HEK293 (cell line): ENCODE measurements at regions not wholly inside any gene's neighbourhood (a gene's known extent, or its start where the extent isn't known, plus 50 kb on each side); places are given as distances from the start of the nearest gene placed in this dataset.
A peak's percentile ranks its signal among the peaks of the same experiment; 100 is the strongest.

Experiments used
- ATF2 ChIP-seq: fragments of 450-650 bp; formaldehyde crosslinking; IDR thresholded peaks from 2 replicates; pipeline ENCODE4 v1.5.1; 2016; ENCODE audit warnings: missing biosample characterization, missing genetic modification characterization, low read depth
- BCL11A ChIP-seq: fragments of 450-650 bp; formaldehyde crosslinking; IDR thresholded peaks from 2 replicates; pipeline ENCODE4 v1.5.1; 2016; ENCODE audit warnings: low read depth, missing biosample characterization, missing genetic modification characterization
- HOXC10 ChIP-seq: sonication (generic); formaldehyde crosslinking; IDR thresholded peaks from 2 replicates; pipeline ENCODE4 v1.8.1; 2023; ENCODE audit warnings: mild to moderate bottlenecking, missing genetic modification reagents
- KLF10 ChIP-seq: fragments of 450-650 bp; IDR thresholded peaks from 2 replicates; pipeline ENCODE4 v1.5.1; 2018; ENCODE audit warnings: missing biosample characterization, mild to moderate bottlenecking, missing genetic modification characterization
- KLF17 ChIP-seq: fragments of 450-650 bp; formaldehyde crosslinking; IDR thresholded peaks from 2 replicates; pipeline ENCODE4 v1.5.1; 2016; ENCODE audit warnings: missing biosample characterization, missing genetic modification characterization
- YY2 ChIP-seq: fragments of 450-650 bp; formaldehyde crosslinking; IDR thresholded peaks from 2 replicates; pipeline ENCODE4 v1.5.1; 2016; ENCODE audit warnings: missing biosample characterization, missing genetic modification characterization
- ZBTB6 ChIP-seq: fragments of 450-650 bp; formaldehyde crosslinking; IDR thresholded peaks from 2 replicates; pipeline ENCODE4 v1.5.1; 2017; ENCODE audit warnings: missing biosample characterization, missing genetic modification characterization
- ZEB2 ChIP-seq: fragments of 450-650 bp; formaldehyde crosslinking; IDR thresholded peaks from 2 replicates; pipeline ENCODE4 v1.5.1; 2016; ENCODE audit warnings: missing biosample characterization, missing genetic modification characterization
- ZNF10 ChIP-seq: fragments of 450-650 bp; formaldehyde crosslinking; IDR thresholded peaks from 2 replicates; pipeline ENCODE4 v1.5.1; 2017; ENCODE audit warnings: missing biosample characterization, missing genetic modification characterization
- ZNF140 ChIP-seq: fragments of 450-650 bp; formaldehyde crosslinking; IDR thresholded peaks from 2 replicates; pipeline ENCODE4 v1.5.1; 2016; ENCODE audit warnings: missing biosample characterization, missing genetic modification characterization
- ZNF175 ChIP-seq: fragments of 450-650 bp; formaldehyde crosslinking; IDR thresholded peaks from 2 replicates; pipeline ENCODE4 v1.5.1; 2016; ENCODE audit warnings: missing biosample characterization, missing genetic modification characterization
- ZNF23 ChIP-seq: fragments of 450-650 bp; formaldehyde crosslinking; IDR thresholded peaks from 2 replicates; pipeline ENCODE4 v1.5.1; 2016; ENCODE audit warnings: missing biosample characterization, missing genetic modification characterization, borderline replicate concordance
- ZNF302 ChIP-seq: fragments of 450-650 bp; formaldehyde crosslinking; IDR thresholded peaks from 2 replicates; pipeline ENCODE4 v1.5.1; 2016; ENCODE audit warnings: missing biosample characterization, missing genetic modification characterization, low read depth
- ZNF354C ChIP-seq: fragments of 450-650 bp; formaldehyde crosslinking; IDR thresholded peaks from 2 replicates; pipeline ENCODE4 v1.5.1; 2016; ENCODE audit warnings: missing biosample characterization, missing genetic modification characterization, low read depth, borderline replicate concordance
- ZNF391 ChIP-seq: fragments of 450-650 bp; formaldehyde crosslinking; IDR thresholded peaks from 2 replicates; pipeline ENCODE4 v1.5.1; 2016; ENCODE audit warnings: low read depth, missing biosample characterization, missing genetic modification characterization, borderline replicate concordance
- ZNF394 ChIP-seq: fragments of 450-650 bp; formaldehyde crosslinking; IDR thresholded peaks from 2 replicates; pipeline ENCODE4 v1.5.1; 2016; ENCODE audit warnings: missing biosample characterization, missing genetic modification characterization, mild to moderate bottlenecking, moderate library complexity, borderline replicate concordance
- ZNF510 ChIP-seq: fragments of 450-650 bp; formaldehyde crosslinking; IDR thresholded peaks from 2 replicates; pipeline ENCODE4 v1.5.1; 2018; ENCODE audit warnings: mild to moderate bottlenecking, missing genetic modification characterization, missing biosample characterization; ENCODE audit not compliant: insufficient replicate concordance
- ZNF549 ChIP-seq: fragments of 450-650 bp; IDR thresholded peaks from 2 replicates; pipeline ENCODE4 v1.5.1; 2018; ENCODE audit warnings: missing biosample characterization, missing genetic modification characterization, mild to moderate bottlenecking, inconsistent platforms, moderate library complexity
- ZNF561 ChIP-seq: fragments of 450-650 bp; IDR thresholded peaks from 2 replicates; pipeline ENCODE4 v1.5.1; 2018; ENCODE audit warnings: missing biosample characterization, missing genetic modification characterization, borderline replicate concordance
- ZNF629 ChIP-seq: fragments of 450-650 bp; formaldehyde crosslinking; IDR thresholded peaks from 2 replicates; pipeline ENCODE4 v1.5.1; 2017; ENCODE audit warnings: missing biosample characterization, missing genetic modification characterization
- ZNF658 ChIP-seq: fragments of 450-650 bp; formaldehyde crosslinking; IDR thresholded peaks from 2 replicates; pipeline ENCODE4; 2016; ENCODE audit warnings: missing biosample characterization, missing genetic modification characterization
- ZNF660 ChIP-seq: fragments of 450-650 bp; IDR thresholded peaks from 2 replicates; pipeline ENCODE4 v1.5.1; 2018; ENCODE audit warnings: missing biosample characterization, mild to moderate bottlenecking, missing genetic modification characterization
- ZSCAN16 ChIP-seq: fragments of 450-650 bp; formaldehyde crosslinking; IDR thresholded peaks from 2 replicates; pipeline ENCODE4 v1.5.1; 2016; ENCODE audit warnings: missing biosample characterization, missing genetic modification characterization
- TF ChIP-seq, protein P1 (sequence below): fragments of 450-650 bp; formaldehyde crosslinking; IDR thresholded peaks from 2 replicates; pipeline ENCODE4 v1.5.1; 2017; ENCODE audit warnings: missing biosample characterization, mild to moderate bottlenecking, missing genetic modification characterization, moderate library complexity
- TF ChIP-seq, protein P2 (sequence below): fragments of 450-650 bp; formaldehyde crosslinking; conservative IDR thresholded peaks from 2 replicates; pipeline ENCODE4 v1.5.1; 2016; ENCODE audit warnings: low read depth, missing biosample characterization, missing genetic modification characterization
- TF ChIP-seq, protein P3 (sequence below): fragments of 450-650 bp; formaldehyde crosslinking; IDR thresholded peaks from 2 replicates; pipeline ENCODE4 v1.5.1; 2016; ENCODE audit warnings: missing biosample characterization, missing genetic modification characterization

DNA sequence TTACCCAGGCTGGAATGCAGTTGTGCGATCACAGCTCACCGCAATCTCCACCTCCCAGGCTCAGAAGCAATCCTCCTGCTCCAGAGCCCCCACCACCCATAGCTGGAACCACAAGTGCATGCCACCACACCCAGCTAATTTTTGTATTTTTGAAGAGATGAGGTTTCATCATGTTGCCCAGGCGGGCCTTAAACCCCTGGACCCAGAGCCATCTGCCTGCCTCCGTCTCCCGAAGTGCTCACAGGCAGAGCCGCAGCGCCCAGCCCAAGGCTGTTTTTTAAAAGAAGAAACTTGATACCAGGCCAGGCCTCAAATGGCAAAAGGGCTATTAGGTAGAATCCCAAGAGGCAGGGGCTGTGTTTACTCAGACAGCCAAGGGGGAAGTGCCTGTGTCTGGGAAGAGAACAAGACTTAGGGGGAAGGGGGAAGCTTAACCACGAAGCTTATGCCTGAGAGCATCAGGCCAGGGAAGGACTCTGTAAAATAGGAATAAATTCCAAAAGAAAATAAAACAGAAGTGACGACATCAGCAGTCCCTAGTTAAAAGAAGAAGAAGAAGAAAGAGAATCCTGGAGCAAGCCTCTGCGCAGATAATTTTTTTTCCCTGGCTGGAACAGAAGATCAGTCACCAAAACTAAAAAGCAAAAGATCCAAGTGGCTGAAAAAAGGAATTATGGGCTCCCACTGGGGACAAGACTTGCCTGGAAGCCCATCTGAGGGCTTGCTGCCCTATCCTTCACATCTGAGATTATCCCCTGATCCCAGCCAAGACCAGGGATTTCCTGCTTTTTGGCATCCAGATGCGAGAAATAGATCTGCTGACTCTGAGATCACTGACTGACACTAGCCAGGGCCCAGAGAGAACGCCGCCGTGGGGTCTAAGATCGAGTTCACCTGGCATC lies 170.5 kb downstream of the NDUFA12 start (continued):
- TF ChIP-seq, protein P1, sequence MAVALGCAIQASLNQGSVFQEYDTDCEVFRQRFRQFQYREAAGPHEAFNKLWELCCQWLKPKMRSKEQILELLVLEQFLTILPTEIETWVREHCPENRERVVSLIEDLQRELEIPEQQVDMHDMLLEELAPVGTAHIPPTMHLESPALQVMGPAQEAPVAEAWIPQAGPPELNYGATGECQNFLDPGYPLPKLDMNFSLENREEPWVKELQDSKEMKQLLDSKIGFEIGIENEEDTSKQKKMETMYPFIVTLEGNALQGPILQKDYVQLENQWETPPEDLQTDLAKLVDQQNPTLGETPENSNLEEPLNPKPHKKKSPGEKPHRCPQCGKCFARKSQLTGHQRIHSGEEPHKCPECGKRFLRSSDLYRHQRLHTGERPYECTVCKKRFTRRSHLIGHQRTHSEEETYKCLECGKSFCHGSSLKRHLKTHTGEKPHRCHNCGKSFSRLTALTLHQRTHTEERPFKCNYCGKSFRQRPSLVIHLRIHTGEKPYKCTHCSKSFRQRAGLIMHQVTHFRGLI: peak; percentile 76
- TF ChIP-seq ATF2 (tag by site-specific recombination): 0 out of 2 replicates have a peak, but pooled peaks have one; percentile 27
- TF ChIP-seq BCL11A (tag by site-specific recombination): 0 out of 2 replicates have a peak, but pooled peaks have one; percentile 49
- no peak; the same call in 1 of the 2 replicates for TF ChIP-seq ZNF394
- TF ChIP-seq ZNF10 (tag by site-specific recombination): no peak
- TF ChIP-seq ZNF354C (tag by site-specific recombination): no peak
- no peak for TF ChIP-seq ZSCAN16 (tag by site-specific recombination)
- TF ChIP-seq, protein P2, sequence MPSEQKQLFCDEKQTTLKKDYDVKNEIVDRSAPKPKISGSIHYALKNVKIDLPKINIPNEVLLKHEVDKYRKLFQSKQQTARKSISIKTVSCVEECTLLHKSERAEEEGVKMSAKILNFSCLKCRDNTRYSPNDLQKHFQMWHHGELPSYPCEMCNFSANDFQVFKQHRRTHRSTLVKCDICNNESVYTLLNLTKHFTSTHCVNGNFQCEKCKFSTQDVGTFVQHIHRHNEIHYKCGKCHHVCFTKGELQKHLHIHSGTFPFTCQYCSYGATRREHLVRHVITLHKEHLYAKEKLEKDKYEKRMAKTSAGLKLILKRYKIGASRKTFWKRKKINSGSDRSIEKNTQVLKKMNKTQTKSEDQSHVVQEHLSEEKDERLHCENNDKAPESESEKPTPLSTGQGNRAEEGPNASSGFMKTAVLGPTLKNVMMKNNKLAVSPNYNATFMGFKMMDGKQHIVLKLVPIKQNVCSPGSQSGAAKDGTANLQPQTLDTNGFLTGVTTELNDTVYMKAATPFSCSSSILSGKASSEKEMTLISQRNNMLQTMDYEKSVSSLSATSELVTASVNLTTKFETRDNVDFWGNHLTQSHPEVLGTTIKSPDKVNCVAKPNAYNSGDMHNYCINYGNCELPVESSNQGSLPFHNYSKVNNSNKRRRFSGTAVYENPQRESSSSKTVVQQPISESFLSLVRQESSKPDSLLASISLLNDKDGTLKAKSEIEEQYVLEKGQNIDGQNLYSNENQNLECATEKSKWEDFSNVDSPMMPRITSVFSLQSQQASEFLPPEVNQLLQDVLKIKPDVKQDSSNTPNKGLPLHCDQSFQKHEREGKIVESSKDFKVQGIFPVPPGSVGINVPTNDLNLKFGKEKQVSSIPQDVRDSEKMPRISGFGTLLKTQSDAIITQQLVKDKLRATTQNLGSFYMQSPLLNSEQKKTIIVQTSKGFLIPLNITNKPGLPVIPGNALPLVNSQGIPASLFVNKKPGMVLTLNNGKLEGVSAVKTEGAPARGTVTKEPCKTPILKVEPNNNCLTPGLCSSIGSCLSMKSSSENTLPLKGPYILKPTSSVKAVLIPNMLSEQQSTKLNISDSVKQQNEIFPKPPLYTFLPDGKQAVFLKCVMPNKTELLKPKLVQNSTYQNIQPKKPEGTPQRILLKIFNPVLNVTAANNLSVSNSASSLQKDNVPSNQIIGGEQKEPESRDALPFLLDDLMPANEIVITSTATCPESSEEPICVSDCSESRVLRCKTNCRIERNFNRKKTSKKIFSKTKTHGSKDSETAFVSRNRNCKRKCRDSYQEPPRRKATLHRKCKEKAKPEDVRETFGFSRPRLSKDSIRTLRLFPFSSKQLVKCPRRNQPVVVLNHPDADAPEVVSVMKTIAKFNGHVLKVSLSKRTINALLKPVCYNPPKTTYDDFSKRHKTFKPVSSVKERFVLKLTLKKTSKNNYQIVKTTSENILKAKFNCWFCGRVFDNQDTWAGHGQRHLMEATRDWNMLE: 0 out of 2 replicates have a peak, but pooled peaks have one; percentile 24
- no peak for TF ChIP-seq ZNF658 (tag by site-specific recombination)
- TF ChIP-seq ZNF629 (tag by site-specific recombination): peak; percentile 48; the same call in 1 of the 2 replicates
- TF ChIP-seq ZEB2: peak; percentile 57; the same call in 1 of the 2 replicates
- no peak for TF ChIP-seq ZNF140 (tag by site-specific recombination)
- no peak for TF ChIP-seq ZBTB6 (tag by site-specific recombination)
- TF ChIP-seq ZNF510 (tag by site-specific recombination): no peak
- TF ChIP-seq ZNF549 (tag by site-specific recombination): no peak
- TF ChIP-seq ZNF175: no peak
- no peak for TF ChIP-seq YY2 (tag by site-specific recombination)
- peak; percentile 80; the same call in 1 of the 2 replicates for TF ChIP-seq ZNF561 (tag by site-specific recombination)
- TF ChIP-seq, protein P3, sequence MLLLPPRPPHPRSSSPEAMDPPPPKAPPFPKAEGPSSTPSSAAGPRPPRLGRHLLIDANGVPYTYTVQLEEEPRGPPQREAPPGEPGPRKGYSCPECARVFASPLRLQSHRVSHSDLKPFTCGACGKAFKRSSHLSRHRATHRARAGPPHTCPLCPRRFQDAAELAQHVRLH (tag by site-specific recombination): 0 out of 2 replicates have a peak, but pooled peaks have one; percentile 18
- TF ChIP-seq KLF17: no peak
- peak; percentile 69; the same call in 1 of the 2 replicates for TF ChIP-seq ZNF660 (tag by site-specific recombination)
- TF ChIP-seq KLF10 (tag by site-specific recombination): 0 out of 2 replicates have a peak, but pooled peaks have one; percentile 13
- no peak for TF ChIP-seq HOXC10 (CRISPR knock-in tag)
- 0 out of 2 replicates have a peak, but pooled peaks have one; percentile 29 for TF ChIP-seq ZNF391 (tag by site-specific recombination)
- TF ChIP-seq ZNF302 (tag by site-specific recombination): no peak
- TF ChIP-seq ZNF23: no peak
